HG03442 (cell line): ENCODE measurements at regions not wholly inside any gene's neighbourhood (a gene's known extent, or its start where the extent isn't known, plus 50 kb on each side); places are given as distances from the start of the nearest gene placed in this dataset.

Source experiments
- ATAC-seq: cut with Tn5 transposase; IDR thresholded peaks from one replicate; pipeline ENCODE4 v1.9.1; 2021; ENCODE audit warnings: mild to moderate bottlenecking, moderate library complexity; ENCODE audit not compliant: unreplicated experiment

DNA sequence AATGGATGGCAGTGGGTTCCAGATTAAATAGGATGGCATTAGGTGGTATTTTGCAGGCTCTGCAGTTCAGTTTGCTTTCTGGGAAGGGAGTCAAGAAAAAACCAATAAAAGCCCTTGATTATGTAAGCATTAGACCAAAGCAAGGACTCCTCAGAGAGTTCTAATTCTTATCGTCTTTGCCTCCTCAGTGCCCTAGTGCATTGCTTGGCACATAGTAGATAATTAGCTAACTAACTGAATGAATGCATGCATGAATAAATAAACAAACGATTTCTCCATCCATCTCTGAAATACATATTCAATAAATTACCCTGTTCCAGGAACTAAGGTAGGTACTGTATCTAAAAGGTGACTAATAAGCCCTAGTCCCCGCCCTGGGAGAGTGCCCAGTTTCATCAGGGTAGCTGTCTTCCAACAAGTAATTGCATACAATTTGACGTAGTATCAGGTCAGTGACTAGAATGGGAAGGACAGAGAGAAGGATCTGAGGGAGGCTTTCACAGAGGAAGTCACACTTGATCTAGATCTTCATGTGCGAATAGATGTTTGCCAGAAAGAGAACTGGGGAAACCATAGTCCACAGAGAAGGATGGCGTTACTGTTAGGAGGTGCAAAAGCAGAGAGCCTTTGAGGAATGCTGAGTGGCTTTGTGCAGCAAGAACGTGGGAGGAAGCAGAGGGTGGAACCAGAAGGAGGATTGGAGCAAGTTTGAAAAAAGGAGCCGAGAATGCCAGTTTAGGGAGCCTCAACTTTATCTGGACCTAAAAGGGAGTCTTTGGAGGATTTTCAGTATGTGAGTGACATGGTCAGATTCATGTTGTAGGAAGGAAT is 111.4 kb downstream of the TBX19 start:
- no peak for ATAC-seq

DNA sequence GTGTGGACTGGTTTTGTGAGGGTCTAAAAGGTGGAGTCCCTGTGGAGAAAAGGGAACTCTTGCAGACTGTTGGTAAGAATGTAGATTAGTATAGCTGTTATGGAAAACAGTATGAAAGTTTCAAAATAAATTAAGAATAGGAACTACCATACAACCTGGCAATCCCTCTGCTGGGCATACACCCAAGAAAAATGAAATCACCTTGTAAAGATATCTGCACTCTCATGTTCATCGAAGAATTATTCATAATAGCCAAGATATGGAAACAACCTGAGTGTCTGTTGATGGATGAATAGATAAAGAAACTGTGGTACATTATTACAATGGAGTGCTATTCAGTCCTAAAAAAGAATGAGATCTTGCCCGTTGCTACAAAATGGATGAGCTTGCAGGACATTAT is 109.6 kb downstream of the TBX19 start:
- ATAC-seq: no peak

DNA sequence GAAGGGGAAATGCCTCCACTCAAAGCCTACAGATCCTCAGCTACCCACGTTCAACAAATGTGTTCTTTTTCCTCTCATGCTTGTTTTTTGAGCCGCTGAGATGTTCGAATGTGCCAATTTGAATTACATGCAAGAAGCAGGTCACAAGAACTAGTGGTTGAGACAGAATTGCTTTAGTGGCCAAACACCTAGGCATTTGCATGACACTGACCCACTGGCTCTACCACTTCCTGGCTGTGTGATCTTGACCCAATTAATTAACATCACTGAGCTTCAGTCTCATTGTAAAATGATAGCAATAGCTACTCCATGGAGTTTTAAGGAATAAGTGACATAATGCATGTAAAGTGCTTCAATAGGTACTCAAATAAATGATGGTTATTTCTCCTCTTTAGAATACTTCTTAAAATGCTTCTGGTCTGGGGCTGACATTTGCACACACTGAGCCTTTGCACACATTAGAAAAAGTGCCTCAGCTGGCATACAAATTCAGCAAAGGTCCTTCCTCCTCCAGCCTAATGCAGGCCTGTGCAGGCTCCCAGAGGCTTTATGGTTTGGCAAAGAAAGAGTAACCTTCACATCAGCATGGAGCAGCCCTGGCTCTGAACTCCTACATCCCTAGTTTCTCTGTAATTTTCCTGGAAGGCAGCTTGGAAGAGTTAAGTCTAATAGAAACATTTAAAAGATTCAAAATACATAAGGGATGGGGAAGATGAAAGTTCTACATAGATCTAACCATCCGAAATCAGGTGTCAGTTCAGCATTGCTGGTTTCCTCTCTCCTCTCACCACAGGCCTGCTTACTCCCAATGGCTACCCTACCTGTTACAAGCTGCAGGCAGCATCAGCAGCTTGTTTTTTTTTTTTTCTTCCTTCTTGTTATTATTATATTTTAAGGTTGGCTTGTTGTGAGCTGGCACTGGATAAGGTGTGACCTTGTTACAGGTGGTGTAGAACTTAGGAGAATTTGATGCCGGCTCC is 107.4 kb downstream of the TBX19 start:
- ATAC-seq: no peak

DNA sequence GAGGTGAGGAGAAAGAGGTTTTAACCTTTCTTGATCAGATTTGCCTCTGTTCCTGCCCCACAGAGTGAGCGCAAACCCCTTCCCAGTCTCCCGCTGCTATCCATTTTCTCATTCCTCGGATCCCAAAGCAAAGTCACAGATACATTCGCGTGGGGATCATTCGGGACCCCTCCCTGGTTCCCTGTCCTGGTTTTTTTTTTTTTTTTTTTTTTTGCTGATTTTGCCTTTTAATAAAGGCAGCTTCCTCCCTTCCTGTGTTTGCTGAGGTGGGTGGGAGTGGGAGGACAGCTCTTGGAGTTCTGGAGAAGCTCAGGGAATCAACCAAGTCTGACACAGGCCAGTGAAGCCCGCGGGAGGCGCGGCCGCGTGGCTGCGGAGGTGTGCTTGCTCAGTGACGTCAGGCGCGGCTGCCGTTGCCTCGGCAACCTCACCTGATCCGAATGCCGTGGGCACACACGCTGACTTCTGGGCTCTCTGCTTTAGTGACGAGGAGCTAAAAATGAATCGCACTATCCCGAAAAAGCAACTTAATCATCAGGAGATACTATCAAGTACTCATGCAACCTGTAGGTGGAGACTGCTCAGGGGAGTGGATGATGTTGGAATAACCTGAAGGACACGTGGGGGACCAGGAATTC is 106.4 kb downstream of the TBX19 start:
- ATAC-seq: peak; percentile 53

DNA sequence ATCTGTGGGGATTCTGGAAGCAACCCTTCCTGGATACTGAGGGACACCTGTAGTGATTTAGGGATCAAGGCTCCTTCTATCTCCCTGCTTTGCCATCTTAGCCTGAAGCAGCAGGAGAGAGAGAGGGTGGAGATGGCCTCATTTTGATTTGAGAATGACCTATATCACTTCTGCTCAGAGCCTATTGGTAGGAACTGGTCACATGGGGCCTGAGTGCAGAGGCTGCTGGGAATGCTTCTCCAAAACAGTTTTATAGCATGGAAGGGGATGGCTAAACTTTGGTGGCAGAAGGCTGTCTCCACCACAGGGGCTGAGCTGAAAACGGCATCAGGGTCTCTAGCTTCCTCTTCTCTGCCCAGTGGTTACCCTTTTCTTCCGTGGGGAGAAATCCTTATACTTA is 105.8 kb downstream of the TBX19 start:
- no peak for ATAC-seq

DNA sequence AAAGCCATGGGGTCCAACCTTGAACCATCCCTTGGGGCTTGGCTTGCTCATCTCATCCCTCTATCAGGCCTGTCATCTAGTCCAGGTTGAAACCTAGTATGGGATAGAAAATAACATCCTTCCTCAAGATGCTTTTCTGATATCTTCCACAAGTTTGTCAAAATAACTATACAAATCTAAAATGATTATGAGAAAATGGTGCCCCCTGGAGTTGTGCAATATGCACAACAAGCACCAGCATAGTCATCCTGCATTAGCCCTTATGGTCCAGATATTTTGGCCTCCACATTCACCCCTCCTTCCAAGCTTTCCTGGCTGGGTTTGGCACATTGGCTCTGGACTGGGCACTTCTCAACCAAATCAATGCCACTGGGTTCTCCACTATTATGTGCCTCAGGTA is 101.2 kb downstream of the TBX19 start:
- ATAC-seq: no peak

DNA sequence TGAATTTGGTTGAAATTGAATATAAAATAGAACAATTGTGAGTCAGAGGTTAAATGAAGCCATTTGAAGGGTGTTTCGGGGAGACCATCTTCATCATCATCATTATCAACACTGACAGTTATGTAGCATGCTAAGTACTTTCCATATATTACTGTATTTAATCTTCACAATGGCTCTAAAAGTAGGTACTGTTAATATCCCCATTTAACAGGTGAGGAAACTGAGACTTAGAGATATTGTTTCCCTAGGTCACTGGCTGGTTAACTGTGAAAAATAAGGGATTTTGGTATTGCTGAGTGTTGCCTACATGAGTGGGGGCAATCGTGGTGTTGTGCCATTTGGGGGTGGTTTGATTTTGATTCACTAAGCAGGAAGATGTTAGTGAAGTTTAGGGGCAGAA is 100.3 kb downstream of the TBX19 start:
- no peak for ATAC-seq

DNA sequence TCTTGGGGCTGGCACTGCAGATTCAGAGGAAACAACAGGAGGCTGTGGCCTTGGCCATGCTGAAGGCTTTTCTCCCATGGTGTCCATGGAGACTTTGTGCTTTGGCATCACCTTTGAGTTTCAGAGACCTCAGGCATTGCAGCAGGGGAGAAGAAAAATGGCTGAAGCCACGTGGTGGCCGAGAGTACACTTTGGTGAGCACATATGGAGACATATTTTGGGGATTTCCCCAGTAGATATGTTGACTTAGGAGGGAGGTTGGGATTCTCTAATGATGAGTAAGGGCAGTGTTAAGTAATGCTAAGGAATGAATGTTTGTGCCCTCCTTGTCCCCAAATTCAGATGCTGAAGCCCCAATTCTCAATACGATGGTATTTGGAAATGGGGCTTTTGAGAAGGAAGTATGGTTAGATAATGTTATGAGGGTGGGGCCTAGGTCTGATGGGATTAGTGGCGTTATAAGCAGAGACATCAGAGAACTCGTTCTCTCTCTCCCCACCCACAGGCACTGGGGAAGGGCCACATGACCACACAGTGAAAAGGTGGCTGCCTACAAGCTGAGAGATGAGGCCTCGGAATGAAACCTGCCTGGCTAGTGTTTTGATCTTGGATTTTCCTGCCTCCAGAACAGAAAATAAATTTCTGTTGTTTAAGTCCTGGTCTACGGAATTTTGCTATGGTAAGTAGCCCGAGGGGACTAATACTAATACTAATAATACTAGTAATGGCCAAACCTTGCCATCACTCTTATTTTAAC is 98.6 kb downstream of the TBX19 start:
- ATAC-seq: no peak

DNA sequence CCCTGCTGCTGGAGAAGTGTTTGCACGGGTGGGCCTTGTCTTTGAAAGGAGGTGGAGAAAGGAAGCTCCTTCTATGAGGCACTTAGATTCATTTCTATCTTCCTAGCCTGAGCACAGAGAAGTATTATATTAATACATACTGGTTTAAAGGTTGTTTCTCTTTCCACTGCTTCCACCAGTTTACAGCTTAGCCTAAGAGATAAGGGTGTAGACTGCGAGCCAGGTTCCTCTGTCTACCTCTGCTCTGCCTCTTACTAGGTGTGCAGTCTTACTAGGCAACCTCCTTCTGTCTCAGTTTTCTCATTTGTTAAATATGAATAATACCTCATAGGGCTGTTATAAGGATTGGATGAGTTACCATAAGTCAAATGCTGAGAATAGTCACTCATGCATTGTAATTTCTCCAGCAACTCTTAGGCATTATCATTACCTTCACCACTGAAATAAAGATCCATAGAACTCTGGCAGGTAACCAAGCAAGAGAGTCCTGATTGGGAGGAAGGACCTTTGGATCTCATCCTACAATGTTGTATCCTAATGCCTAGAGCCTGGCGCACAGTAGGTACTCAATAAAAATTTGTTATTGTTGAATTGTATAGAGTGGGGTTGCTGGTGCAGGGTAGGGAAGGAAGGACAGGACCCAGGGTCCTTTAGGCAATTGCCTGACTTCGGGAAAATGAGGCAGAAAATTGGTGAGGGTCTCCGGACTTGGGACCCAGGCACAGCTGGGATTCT is 95.1 kb downstream of the TBX19 start:
- ATAC-seq: no peak

DNA sequence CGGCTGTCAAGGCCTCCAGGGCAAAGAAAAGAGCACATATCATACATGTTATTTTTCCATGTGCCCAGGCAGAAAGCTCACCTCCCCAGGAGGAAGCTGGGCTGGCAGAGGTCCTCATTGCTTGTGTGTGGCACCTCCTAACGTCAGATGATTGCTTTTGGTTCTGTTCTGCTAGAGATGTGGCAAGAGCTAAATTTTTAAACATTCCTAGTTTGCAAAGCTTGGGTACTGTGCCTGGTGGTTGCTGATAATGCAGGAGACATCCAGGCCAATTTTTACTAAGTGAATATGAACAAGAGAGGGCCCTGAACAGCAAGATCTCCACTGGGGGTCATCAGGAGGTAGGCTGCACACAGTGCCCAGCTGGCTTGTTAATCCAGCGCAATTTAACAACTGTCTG is 93.9 kb downstream of the TBX19 start:
- ATAC-seq: no peak

DNA sequence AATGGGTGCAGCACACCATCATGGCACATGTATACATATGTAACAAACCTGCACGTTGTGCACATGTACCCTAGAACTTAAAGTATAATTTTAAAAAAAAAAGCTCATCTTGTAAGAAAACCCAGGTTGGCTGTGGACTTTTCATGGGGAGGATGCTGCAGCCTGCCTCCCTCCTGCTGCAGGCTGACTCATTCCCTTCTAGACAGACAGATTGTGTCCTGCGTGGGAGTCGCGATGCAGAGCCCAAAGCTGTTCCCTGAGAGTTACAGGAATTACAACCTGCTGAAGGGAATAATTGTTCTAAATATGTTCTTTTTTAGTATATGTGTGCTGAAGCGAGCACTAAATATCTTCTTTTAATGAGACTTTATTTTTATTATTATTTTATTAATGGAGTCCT is 93.2 kb downstream of the TBX19 start:
- ATAC-seq: no peak

DNA sequence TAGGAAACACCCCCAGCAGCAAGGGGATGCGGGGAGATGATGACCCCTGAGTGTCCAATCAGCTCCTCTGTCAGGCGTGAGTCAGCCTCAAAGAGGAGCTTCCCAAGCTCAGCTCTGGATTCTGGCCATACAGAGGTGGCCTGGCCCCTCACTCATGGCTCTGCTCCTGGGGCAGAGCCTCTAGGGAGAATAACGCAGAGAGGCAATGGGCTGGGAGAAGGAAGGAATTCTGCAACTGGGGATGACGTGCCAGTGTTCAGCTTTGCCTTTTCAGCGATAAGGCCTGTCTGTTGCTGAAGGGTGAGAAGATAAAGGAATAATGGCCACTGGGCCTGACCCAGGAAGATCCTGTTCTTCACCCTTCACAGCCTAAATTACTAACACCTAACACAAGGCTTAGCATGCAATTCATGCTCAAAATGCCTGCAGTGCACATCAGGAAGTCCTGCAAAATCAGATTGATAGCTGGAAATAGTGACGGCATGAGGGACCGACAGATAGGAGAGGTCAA is 92.2 kb downstream of the TBX19 start:
- no peak for ATAC-seq

DNA sequence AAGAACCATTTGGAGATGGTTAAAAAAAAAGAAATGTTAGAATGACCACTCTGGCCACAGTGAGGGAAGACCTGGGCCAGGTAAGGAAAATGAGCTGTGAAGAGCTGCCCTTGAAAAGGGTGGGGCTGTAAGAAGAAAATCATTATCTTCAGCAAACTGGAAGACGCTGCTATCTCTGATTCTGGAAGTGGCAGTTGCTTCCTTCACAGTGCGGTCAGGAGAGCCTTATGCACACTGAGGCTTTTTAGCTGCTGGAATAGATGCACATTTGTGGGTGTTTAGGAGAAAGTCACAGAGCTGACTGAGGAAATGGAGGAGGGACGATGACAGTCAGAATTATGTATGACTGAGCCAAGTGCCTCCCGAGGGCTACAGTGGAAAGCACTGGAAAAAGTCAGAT is 91.6 kb downstream of the TBX19 start:
- no peak for ATAC-seq

DNA sequence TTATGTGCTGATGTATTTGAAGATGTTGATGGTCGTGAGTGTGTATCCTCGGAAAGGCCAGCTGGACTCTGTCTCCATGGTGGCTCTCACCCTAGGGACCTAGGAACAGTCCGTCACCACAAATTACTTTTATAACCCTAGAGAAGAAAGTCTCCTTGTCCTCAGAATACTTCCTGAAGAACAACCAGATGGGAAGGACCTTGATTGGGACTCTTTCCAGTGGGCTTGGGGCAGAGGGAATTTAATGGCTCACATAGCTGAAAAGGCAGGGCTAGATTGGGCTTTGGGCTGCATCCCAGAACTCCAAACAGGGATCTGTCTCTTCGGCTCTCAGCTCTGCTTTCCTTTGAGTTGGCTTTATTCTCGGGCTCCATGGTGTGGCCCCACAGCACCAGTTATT is 90.8 kb downstream of the TBX19 start:
- no peak for ATAC-seq

DNA sequence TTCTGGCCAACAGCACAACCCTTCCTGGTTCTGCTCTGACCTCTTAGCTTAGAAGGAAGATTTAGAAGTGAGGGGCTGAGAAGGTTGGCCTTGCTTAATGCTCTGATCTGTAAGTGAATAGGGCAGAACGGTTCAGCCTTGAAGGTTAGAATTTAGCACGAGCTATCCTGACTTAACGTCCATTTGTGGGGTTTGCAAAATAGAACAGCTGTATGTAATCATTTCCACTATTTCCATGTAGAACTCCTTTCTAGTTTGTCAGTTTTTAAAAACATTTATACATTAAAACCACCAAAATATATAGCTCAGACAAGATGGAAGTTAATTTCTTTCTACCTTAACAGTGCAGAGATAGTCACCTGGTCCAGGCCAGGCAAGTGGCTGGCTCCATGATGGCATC is 89.9 kb downstream of the TBX19 start:
- no peak for ATAC-seq

DNA sequence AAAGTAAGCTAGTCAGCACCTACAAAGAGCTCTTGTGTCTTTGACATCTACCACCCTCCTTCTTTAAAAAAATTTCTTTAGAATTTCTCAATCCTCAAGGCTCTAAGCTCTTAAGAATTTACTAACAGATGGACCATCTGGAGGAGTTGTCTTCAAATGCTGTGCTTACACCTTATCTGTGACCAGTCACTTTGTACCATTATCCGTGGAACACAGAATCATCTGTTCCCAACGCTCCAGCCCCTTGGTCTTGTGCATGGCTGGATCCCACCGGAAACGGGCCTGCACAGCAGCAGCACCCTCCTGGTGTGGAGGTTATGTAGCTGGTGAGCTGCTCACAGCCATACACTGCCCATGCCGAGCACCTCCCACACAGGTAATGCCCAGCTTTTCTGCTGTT is 89.0 kb downstream of the TBX19 start:
- ATAC-seq: no peak

DNA sequence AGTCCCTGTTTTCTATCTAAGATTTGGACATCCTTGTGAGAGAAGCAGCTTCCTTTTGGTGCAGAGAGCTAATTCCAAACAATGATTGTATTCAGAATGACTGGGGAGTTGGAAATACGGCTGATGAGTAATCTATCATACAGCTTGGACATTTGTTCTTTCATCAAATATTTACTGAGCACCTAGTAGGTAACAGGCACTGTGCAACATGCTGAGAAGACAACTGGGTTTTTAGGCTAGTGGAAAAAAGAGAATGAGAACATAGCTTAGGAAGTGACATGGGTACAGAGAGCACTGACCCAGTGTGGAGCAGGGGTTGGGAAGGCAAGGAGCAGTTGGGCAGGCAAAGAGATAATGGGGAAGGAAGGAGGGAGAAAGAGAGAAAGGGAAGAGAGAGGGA is 87.5 kb downstream of the TBX19 start:
- ATAC-seq: no peak

DNA sequence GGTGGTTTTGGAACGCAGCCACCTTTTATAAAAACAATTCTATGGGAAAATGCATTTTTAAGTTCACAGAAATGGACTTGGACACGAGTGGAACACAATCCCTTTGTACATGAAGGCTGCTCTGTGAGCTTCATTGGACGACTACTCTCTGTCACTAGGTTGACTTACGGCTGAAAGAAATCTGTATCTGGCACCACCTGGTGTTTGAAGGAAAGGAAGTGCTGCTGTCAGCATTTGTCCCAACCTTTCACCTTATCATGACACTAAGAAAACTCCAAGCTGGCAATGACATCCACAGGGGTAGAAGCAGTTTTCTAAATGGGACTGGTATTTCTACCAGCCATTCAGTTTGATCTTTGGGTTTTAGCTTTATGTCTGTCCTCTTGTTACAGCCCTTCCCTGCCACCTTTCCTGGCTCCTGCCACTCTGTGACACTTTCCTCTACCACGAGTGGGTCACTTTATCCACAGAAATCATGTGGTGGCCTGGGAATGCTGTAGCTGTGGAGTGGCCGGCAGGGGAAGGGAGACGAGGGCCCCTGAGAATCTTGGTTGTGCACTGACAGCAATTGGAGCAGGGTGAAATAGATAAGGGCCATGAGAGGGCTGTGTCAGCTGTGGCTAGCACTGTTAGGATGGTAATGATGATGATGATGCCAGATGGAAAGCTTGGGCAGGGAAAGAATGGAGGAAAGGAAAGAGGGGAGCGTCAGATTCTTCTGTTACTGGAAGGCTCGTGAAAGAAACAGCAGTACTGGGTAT is 85.2 kb downstream of the TBX19 start:
- ATAC-seq: no peak
